RPMI7951 (cell line): ENCODE measurements at regions not wholly inside any gene's neighbourhood (a gene's known extent, or its start where the extent isn't known, plus 50 kb on each side); places are given as distances from the start of the nearest gene placed in this dataset.
"Not testable (repeated sequence)": the region's sequence is repeated elsewhere in the genome, so short reads cannot be mapped to it uniquely, and the experiment has no call there.

Experiments used
- DNase-seq: peaks from one replicate; pipeline ENCODE4 v3.0.0-alpha.2; 2012; ENCODE audit warnings: low read depth

DNA sequence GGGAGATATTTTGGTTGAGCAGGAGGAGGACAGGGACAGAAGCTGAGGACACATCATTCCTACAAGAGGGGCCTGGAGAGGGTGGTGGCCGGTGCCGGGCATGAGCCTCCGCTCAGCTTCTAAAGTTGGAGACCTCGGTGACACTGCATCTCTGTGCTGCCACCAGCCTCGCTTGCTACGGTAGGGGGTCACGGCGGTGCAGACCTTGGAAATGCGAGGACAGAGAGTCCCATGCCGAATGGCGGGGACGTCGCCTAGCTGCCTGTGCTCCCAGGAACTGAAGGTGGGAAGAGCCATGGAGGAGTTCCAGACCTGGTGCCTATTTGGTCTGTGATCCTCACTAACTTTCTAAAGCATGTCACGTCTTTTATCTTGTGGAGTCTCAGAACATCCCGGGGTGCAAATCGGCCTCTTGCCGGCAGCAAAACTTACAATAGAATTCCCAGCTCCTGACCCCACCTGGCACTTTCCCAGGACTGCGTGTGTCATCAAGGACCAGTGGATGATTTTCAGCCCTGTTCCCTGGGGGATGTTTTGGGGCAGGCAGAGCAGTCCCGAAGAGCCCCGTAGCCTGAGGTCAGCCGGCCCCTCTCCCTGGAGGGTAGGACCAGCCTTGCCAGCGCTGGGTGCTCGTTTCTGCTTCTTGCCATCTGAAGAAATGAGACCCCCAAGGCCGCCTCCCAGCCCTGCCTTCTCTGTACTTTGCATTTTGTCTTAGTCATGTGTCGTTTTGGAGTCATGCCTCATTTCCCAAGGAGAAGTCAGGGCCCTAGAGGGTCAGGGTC lies 205.8 kb upstream of the SHH start:
- DNase-seq: no peak

DNA sequence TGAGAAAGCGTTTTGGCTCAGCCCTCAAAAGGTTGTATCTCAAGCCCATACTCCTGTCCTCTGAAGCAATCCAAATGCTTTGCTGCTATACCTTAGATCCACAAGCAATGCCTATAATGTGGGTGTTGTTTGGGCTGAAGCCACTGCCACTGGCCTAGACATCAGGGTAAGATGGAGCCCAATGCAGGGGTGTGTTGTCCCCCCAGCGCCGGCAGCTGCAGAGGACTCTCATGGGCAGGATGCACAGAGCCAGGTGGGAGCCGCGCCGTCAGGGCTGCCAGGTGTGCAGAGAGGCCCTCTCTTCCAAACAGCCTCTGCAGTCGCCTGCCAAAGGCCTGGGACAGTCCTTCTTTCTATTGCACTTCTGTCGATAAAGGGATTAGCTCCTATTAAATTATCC lies 205.2 kb upstream of the SHH start:
- DNase-seq: no peak

DNA sequence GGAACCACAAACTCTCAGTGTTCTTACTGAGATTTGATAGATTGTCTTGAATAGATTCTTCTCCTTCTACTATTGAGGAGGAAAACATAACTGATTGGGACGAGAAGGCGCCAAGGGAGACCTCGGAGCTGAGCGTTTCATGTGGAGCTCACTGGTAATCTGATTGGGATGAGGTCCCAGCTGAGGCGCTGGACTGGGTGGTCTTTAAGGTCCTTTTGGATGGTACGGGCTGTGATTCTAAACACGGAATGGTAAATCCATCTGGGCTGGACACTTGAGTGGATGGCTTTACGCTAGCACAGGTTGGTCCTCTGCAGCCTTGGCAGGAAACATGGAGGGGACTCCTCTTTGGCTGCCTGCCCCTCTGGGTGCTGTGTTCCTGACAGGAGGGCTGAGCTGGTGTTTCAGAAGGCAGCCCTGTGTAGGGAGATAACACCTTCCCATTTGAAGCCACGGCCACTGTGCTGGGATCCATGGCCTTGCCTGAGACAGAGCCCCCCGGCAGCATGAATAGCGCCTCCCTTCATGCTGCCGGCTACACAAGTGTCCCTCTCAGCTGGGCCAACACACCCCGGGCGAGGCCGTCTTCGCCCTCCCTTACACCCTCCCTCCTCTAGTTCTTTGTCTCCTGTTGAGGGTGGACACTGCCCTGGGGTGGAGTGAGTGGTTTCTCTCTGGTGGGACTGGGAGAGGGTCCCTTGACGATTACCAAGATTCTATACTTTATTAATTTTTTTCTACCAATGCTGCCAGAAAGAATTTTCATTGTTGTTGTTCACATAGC lies 203.2 kb upstream of the SHH start:
- no peak for DNase-seq

DNA sequence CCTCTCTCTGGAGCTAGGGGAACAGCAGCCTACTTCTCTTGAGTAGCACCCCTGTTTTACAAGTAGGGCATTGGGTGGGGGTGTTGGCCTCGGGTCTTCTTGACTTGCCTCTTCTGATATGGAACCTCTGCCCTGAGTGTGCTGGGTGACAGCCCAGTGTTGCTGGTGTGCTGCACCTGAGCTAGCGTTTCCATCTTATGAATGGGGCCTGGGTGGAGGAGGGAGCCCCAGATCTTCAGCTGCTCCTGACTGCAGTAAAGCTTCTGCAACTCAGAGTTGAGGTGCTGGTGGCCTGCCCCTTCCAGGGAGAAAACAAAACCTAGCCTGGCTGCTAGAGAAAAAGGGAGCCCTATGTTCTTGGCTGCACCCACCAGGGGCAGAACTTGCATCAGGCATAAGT lies 202.5 kb upstream of the SHH start:
- no peak for DNase-seq

DNA sequence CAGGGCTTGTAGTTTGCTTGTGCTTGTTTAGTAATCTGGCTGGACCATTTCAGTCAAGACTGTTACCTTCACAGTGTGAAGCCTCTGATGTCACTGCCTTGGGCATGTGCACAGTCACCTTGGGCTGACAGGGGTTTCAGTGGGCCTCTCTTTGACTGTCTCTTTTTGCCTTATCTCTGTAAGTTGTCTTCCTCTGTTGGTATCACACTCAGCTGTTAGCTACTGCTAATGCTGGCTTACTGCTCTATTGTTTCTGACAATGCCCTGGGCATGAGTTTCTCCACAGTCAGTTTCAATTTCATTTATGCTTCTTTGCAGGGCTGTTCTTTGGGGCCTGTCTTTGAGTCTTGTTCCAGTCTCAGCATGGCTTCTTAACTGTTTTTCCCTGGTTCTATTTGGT lies 201.9 kb upstream of the SHH start:
- no peak for DNase-seq

DNA sequence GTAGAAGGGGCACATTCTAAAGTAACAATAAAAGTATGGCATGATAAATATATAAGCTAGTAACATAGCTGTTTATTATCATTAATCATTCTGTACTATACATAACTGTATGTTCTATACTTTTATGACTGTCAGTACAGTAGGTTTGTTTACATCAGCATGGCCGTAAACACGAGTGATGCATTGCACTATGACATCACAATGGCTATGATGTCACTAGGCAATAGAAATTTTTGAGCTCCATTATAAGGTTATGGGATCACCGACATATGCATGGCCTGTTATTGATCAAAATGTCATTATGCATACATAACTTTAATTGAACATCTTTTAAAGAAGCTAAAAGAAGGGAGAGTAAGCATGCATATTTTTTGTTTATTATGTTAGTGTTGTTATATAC lies 200.1 kb upstream of the SHH start:
- no peak for DNase-seq

DNA sequence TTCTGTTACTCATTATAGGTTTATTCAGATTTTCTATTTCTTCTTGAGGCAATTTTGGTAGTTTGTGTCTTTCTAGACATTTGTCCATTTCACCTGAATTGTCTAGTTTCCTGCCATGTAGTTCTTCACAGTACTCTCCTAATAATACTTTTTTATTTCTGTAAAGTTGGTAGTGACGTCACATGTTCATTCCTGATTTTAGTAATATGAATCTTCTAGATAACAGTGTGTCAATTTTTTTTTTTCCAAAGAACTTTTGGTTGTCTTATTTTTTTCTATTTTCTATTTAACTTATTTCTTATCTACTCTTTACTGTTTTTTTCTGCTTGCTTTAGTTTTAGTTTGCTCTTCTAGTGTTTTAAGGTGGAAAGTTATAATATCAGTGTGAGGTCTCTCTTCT lies 197.3 kb upstream of the SHH start:
- DNase-seq: no peak

DNA sequence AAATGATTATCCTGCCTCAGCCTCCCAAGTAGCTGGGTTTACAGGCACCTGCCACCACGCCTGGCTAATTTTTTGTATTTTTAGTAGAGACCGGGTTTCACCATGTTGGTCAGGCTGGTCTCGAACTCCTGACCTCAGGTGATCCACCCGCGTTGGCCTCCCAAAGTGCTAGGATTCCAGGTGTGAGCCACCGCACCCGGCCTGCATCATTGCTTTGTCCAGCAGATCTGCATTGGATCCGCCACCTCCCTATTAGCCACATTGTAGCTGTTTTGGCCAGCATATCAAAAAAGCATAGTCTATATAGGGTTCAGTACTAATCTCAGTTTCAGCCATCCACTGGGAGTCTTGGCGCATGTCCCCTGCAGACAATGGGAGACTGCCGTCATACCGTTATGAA lies 194.6 kb upstream of the SHH start:
- not testable (repeated sequence) for DNase-seq

DNA sequence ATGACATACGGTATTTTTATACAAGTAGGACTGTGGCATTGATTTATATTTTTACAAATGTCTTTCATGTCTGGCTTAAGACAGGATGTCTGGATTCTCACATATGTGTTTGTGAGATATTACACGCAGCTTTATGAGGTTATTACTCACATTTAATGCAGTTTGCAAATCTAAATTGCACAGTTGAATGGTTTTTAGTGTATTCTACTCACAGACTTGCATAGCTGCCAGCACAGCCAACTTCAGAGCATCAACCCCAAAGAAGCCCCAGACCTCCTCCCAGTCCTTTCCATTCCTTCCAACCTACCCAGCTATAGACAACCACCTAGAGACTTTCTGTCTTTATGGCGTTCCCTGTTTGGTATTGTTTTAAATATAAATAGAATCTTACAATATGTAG lies 193.8 kb upstream of the SHH start:
- no peak for DNase-seq

DNA sequence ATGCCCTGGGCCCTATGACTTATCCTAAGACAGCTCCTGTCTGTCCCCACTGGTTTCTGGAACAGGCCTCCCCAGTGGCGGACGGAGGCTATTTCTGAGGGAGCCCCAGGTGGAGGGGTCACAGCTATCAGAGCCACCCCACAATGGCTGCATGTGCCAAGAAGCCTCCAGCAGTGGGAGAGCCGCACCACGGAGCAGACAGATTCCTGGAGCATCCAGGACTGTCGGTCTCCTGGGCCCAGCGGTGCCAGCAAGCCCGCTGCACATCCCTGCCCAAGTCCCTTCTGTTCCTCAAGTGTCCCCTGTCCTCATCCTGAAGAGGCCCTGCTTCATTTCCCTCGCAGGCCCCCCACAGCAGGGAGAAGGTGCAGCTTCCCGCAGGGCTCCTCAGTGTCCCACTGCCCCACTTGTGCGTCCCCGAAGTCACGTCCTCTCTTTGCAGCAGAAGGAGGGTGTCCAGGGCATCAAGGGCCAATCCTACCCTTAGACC lies 193.0 kb upstream of the SHH start:
- DNase-seq: no peak

DNA sequence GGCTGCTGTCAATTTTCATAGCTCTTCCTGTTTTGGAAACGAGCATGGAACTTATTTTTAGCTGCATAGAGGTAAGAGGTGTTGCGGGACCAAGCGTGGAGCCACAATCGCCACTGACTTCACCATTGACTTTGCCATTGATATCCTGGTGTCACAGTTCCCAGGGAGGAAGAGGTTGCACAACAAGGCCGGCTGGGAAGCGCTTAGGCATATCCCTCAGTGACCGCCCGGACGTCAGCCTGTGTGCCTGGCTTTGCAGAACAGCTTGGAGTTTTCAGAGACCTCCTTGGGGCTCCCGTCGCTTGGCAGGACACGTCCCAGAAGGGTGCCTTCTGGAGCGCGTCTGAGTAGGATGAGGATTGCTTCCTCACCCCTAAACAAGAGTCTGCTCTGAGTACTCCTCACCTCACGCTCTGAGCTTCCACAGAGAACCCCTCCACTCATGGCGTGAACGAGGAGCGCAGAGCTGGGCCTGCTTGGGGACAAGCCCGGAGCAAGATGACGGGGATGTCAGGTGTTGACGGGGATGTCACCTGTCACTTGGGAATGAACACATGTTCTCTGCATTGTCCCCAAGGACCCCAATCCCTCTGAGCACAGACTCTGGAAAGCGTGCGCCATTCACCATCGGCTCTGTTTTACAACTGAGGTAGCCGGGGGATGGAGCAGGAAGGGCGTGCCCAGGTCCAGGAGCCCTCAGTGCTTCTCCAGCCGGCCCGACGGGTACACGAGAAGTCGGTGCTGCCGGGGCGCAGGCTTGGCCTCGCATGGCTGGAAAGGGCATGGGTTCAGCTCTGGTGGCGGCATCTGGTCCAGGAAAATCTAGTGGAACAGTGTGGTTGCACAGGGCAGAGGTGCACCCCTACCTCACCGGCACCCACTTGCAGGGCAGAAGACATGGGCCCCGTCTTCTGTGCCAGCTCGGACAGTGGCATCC lies 192.3 kb upstream of the SHH start:
- no peak for DNase-seq

DNA sequence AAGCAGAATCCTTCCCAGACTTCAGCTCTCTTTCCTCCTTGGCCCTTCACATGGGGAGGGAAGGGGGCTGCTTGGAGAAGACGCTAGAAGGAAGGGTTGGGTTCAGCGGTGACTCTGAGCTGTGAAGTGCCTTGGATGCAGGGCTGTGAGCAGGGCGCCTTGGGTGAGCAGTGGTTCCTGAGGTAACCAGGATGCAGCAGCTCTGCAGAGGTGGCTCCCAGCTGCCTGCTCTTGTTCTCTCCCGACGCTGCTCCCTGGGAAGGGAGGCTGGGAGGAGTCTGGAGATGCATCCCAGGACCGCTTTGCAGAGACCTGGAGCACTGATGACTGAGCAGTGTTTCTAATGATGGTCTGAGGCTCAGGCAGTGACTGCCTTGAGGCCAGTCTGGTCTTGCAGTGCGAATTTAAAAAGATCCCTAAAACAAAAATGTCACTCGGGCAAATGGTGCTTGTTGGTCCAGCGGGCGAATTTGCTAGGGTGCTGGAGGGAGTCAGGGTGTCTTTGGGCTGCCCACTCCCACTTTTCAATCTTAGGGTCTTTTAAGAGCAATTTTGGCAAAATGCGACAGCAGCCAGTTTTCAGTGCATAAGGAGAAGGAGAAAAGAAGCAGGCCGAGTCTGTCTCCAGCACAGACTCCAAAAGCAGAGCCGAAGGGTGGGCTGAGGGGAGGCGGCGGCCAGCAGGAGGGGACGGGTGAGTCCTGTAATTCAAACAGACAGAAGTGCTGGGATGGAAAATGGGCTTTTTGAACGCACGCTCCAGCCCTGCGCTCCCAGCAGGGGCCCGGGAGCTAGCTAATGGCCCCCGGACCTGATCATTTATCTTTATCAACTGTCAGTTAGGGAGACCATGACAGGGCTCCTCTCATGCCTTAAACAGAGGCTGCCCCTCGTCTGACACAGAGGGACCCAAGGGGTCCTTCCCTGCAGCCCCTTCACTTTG lies 191.2 kb upstream of the SHH start:
- no peak for DNase-seq

DNA sequence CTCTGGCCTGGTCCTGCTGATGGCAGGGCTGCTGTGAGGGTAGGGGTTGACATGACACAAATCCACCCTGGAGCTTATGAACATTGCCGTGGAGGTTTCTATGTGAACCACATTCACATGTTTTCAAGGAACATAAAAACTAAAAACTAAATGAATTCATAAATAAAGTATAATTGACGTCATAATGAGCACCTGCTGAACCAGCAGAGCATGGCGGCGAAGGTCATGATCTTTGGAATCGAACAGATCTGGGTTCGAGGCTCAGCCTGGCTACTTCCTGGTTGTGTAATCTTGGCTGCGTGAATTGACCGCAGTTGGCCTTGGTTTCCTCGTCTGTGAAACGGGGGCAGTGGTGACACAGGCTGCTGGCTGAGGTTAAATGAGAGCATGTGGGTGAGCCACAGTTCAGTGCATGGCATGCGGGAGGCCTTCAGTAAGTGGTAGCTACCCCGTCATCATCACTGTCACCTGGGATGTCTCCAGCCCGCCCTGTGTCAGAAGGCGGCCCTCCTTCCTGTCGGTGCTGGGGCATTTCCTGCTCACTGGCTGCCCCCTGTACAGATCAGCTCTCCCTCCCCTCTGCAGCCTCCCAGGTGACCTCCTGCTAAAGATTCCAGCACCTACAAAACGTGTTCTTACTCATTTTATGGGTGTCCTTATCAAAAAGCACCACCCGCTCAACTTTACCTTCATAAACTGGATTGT lies 190.3 kb upstream of the SHH start:
- DNase-seq: no peak

DNA sequence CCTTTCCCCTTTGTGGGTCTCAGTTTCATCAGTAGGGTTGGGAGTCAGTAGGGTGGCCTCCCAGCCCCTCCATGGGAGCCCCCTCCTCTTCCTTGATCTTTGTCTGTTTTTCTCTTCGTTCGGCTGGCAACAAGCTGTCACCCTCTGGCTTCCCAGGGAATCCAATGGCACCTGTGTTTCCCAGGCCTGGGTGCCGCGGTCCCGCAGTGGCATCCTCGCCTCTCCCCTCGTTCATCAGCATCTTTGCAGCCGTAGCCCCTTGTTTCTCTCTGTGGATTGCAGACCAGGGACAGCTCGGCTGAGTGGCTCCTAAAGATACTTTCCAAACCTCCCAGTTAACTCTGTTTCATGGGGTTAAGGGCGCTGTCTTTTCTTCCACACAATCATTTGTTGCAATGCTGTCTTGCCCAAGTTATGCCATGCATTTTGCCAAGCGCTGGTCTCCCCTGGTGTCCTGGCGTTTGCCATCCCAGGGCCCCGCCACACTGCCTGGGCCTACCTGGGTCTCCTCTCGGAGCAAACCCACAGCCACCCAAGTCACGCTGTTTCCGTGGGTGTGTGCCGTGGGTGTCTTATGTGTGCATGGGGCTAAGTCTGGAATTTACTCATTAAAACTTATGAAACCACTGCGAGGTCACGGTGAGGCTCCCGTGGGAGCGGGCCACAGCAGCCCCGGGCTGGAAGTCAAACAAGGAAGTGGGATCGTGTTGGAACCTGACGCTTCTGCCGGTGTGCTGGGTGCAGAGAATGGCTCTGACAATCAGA lies 189.4 kb upstream of the SHH start:
- DNase-seq: no peak

DNA sequence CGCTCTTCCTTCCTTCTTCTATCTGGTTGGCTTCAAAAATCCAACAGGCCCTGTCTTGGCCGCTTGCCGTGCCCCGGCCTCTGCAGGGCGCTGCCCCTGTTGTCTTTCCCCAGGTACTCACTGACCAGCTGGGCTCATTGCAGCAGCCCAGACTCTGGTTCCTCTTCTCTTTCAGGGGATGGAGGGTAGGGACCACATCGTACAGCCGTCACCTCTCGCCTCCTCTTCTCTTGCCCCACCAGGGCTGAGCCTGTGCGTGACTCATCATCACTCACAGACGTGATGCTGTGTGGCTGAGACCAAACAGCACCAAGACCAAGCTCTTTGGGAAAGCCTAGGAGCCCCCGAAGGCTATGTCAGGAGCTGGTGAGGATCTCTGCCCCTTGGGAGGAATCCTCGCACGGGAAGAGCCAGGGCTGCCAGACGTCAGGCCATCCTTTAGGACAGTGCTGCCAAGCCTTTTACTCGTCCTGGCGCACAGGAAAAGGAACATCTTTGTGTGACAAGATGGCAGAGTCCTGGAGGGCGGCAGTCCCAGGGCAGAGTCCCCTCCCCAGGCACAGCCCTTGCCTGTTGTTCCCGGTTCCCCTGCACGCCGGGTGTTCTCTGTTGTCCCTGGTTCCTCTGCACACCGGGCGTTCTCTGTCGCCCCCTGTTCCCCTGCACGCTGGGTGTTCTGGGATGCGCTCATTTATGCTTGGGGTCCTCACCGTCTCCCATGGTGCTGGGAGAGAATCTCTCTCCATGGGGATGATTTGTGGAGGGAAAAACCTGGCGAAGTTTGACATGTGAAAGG lies 188.5 kb upstream of the SHH start:
- peak; percentile 37 for DNase-seq

DNA sequence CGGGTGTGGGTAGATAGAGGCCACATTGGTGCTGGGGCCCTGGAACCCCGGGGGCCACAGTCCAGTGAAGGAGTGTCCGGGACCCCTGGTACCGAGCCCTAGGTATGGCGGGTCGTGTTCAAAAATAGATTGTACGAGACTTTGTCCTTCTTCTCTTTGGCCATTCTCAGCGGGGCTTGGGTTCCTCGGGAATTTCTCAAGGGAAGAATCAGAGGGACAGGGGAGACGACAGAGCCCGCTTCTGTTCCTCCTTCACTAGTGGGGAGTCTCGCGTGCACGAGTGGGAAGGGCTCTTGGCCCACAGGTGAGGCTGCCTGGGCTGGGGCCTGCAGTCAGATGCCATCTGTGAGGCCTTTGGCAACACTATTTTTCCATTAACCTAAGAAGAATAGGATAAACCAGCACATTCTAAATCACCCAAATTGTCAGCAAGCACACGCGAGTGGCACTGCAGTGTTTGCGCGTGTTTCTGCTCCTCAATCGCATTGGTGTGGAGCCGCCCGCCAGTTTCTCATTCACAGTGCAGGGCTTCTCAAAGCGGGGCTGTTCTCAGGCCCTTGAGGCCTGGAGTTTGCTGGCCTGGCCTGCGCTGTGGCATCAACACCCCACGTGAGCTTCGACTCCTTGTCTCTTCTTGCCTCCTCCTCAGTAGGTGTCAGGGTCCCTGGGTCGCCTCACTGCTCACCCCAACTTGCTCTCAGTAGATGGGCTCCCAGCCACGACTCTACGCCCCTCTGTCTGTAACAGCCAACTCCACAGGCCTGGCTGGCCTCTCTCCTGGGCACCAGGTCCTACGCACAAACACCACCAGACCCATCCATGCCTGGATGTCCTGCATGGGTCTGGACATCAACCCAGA lies 187.6 kb upstream of the SHH start:
- no peak for DNase-seq

DNA sequence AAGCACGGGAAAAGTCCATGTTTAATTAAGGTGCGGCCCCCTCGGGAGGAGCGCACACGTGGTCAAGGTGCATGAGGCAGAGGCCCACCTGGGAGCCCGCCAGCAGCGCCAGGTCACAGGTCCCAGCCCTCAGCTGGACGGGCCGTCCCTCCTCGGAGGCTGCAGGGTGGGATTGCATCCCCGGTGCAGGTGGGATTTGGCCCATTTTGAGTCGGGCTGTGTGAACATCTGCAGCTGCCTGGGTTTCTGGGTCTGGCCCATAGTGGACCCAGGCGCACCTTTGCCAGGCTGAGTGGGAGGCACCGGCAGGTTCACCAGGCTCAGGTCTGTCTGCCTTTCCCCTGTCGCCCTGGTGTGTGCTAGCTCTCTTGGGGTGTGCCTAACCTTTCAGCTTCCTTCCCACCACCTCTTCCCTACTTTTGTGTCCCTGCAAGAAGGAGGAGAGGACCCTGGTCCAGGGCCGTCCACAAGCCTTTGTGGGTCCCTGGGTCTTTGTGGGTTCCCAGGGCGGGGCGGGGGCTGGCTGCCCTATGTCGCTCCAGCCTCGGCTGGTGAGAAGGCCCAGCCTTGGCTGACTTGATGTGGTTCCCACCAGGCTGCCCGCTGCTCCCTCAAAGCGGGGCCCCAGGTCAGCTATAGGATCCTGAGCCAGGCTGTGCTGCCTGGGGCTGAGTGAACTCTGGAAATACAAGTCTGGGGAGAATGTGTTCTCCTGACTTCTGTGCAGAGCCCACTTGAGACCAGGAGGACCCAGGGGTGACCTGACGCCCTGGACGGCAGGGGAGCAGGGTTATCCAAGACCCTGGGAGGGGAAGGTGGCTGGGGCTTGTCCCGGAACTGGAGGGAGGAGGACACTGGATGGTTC lies 186.7 kb upstream of the SHH start:
- no peak for DNase-seq
